ENCODE measurements at regions not wholly inside any gene's neighbourhood (a gene's known extent, or its start where the extent isn't known, plus 50 kb on each side); places are given as distances from the start of the nearest gene placed in this dataset.

DNA sequence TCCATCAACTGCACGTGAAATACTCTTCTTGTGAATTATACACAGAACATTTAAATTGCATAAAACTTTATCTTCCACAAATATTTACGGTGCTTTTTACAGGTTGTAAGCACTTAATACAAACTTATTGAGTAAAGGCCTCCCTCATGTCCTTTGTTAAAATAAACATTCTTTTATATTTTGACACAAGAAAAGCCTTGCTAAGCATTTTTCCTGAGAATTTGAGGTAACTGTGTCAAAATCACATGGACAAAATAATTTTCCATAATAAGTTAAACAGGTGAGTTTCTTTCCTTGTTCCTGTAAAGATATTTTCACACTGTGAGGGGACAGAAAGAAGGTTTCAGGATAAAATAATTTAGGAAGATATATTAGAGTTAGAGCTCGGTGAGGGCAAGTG lies 1317.1 kb upstream of the ZEB2 start:
- H3K36me3 ChIP-seq (ENCODE audit: control insufficient read depth in 4 of 4, insufficient read depth in 4 of 4, low read length in 3 of 4): no peaks in the 10 kb centered on the region
- H3K9me3 ChIP-seq (ENCODE audit: control extremely low read depth in 1 of 5, control insufficient read depth in 4 of 5, insufficient read depth in 2 of 5, low read depth in 1 of 5, low read length in 4 of 5): no peaks in the 10 kb centered on the region
- DNase-seq: no peak
- H3K4me3 ChIP-seq (ENCODE audit: control insufficient read depth in 1 of 7, extremely low read depth in 1 of 7, insufficient read depth in 4 of 7, low read depth in 2 of 7, low read length in 6 of 7): no peak overlapping the region
- 100% methylated on average over 1 of the region's 3 CpGs for WGBS (ENCODE audit: insufficient coverage)
- H3K27ac ChIP-seq (ENCODE audit: insufficient read depth in 1 of 2, low read depth in 1 of 2, low read length in 2 of 2, poor library complexity in 1 of 2, severe bottlenecking in 2 of 2): no peak overlapping the region
- ChIA-PET POLR2A (no interaction called here), CTCF (no interaction called here)
- no peaks in the 10 kb centered on the region for H3K4me1 ChIP-seq (ENCODE audit: control extremely low read depth in 1 of 4, control insufficient read depth in 4 of 4, insufficient read depth in 4 of 4, low read length in 3 of 4)
- no peaks in the 10 kb centered on the region for H3K27me3 ChIP-seq (replicated peaks in 2 of 5; ENCODE audit: control insufficient read depth in 4 of 5, insufficient read depth in 5 of 5, low read length in 4 of 5)

DNA sequence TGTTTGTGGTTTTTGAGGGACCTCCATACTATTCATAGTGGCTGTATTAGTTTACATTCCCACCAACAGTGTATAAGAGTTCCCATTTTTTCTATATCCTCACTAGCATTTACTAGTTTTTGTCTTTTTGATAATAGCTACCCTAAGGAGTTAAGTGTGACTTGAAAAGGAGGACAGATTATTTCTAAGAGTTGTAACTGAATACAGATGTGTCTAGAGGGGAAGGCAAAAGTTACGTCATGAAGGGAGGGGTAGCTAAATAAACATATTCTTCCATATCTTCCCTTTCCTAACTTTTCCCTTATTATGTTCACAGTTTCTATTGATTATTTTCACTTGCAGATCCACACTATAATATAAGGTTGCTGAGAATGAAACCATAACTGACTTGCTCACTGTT lies 1315.7 kb upstream of the ZEB2 start:
- POLR2A ChIA-PET: no interaction called here
- DNase-seq: no peak
- Histone ChIP-seq H3K4me3 (ENCODE audit: control insufficient read depth in 1 of 7, extremely low read depth in 1 of 7, insufficient read depth in 4 of 7, low read depth in 2 of 7, low read length in 6 of 7) (no peak overlapping the region), H3K36me3 (ENCODE audit: control insufficient read depth in 4 of 4, insufficient read depth in 4 of 4, low read length in 3 of 4) (no peaks in the 10 kb centered on the region), H3K27ac (ENCODE audit: insufficient read depth in 1 of 2, low read depth in 1 of 2, low read length in 2 of 2, poor library complexity in 1 of 2, severe bottlenecking in 2 of 2) (no peak overlapping the region), H3K27me3 (replicated peaks in 2 of 5; ENCODE audit: control insufficient read depth in 4 of 5, insufficient read depth in 5 of 5, low read length in 4 of 5) (no peaks in the 10 kb centered on the region), H3K9me3 (ENCODE audit: control extremely low read depth in 1 of 5, control insufficient read depth in 4 of 5, insufficient read depth in 2 of 5, low read depth in 1 of 5, low read length in 4 of 5) (no peaks in the 10 kb centered on the region), H3K4me1 (ENCODE audit: control extremely low read depth in 1 of 4, control insufficient read depth in 4 of 4, insufficient read depth in 4 of 4, low read length in 3 of 4) (no peaks in the 10 kb centered on the region)
- WGBS (ENCODE audit: insufficient coverage): no CpG with 5 or more reads among the region's 1 CpG
- CTCF ChIA-PET: no interaction called here

DNA sequence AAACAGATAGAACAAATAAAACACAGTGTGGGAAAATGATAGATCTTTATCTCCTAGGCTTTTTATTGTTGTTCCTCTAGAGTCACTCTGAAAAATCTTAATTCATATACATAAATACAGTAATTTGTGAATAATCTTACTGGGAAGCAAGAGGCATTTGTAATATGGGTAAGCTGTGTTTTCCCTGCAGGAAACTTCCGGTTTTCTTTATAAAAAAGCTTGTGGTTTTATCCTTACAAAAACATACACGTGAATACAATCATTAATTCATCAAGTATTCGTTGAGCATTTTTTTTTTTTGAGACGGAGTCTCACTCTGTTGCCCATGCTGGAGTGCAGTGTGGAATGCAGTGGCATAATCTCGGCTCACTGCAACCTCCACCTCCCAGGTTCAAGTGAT lies 1312.8 kb upstream of the ZEB2 start:
- WGBS (ENCODE audit: insufficient coverage): 94% methylated on average over 2 of the region's 5 CpGs
- ChIA-PET POLR2A (interaction anchor here (0.6 kb wide), 1 partner anchor 864 kb away, joined by 5 read pairs; no protein-coding TSS in a partner anchor), CTCF (interaction anchor here (0.7 kb wide), 1 partner anchor 141 kb away, joined by 4 read pairs; no protein-coding TSS in a partner anchor)
- Histone ChIP-seq H3K27ac (ENCODE audit: insufficient read depth in 1 of 2, low read depth in 1 of 2, low read length in 2 of 2, poor library complexity in 1 of 2, severe bottlenecking in 2 of 2) (no peak overlapping the region), H3K27me3 (replicated peaks in 2 of 5; ENCODE audit: control insufficient read depth in 4 of 5, insufficient read depth in 5 of 5, low read length in 4 of 5) (no peaks in the 10 kb centered on the region), H3K4me1 (ENCODE audit: control extremely low read depth in 1 of 4, control insufficient read depth in 4 of 4, insufficient read depth in 4 of 4, low read length in 3 of 4) (no peaks in the 10 kb centered on the region), H3K4me3 (ENCODE audit: control insufficient read depth in 1 of 7, extremely low read depth in 1 of 7, insufficient read depth in 4 of 7, low read depth in 2 of 7, low read length in 6 of 7) (no peak overlapping the region), H3K9me3 (ENCODE audit: control extremely low read depth in 1 of 5, control insufficient read depth in 4 of 5, insufficient read depth in 2 of 5, low read depth in 1 of 5, low read length in 4 of 5) (no peaks in the 10 kb centered on the region), H3K36me3 (ENCODE audit: control insufficient read depth in 4 of 4, insufficient read depth in 4 of 4, low read length in 3 of 4) (no peaks in the 10 kb centered on the region)
- DNase-seq: no peak

DNA sequence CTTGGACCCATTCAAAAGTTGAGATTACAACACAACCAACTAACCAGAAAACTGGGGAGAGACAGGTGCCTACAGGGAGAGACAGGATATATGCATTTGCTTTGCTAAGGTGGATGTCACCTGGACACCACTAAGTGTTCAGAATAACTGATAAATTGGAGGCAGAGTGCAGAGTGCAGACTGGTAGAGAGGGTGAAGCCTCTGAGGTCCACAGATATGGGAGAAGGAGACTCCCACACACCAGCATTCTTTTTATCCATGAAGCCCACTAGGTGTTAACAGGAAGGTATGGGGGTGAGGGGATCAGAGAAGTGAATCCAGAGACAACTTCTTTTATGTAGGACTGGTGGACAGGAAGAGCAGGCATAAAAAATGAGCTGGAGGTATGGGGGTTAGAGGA lies 1310.0 kb upstream of the ZEB2 start:
- Histone ChIP-seq H3K36me3 (ENCODE audit: control insufficient read depth in 4 of 4, insufficient read depth in 4 of 4, low read length in 3 of 4) (no peaks in the 10 kb centered on the region), H3K4me1 (ENCODE audit: control extremely low read depth in 1 of 4, control insufficient read depth in 4 of 4, insufficient read depth in 4 of 4, low read length in 3 of 4) (no peaks in the 10 kb centered on the region), H3K27me3 (replicated peaks in 2 of 5; ENCODE audit: control insufficient read depth in 4 of 5, insufficient read depth in 5 of 5, low read length in 4 of 5) (no peaks in the 10 kb centered on the region), H3K27ac (ENCODE audit: insufficient read depth in 1 of 2, low read depth in 1 of 2, low read length in 2 of 2, poor library complexity in 1 of 2, severe bottlenecking in 2 of 2) (no peak overlapping the region), H3K9me3 (ENCODE audit: control extremely low read depth in 1 of 5, control insufficient read depth in 4 of 5, insufficient read depth in 2 of 5, low read depth in 1 of 5, low read length in 4 of 5) (no peaks in the 10 kb centered on the region), H3K4me3 (ENCODE audit: control insufficient read depth in 1 of 7, extremely low read depth in 1 of 7, insufficient read depth in 4 of 7, low read depth in 2 of 7, low read length in 6 of 7) (no peak overlapping the region)
- DNase-seq: no peak
- POLR2A ChIA-PET: no interaction called here
- CTCF ChIA-PET: no interaction called here

DNA sequence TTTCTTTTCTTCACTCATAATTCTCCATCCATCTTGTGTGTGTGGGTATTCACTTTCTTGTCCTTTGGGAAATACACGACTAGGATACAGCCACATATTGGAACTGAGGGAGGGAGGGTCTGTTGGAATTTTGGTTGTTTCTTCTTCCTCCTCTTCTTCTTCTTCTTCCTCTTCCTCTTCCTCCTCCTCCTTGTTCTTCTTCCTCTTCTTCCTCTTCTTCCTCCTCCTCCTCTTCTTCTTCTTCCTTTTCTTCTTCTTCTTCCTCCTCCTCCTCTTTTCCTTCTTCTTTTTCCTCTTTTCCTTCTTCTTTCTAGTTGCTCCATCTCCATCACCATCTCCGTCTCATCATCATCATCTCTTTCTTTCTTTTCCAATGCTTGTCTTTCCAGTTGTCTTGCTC lies 1307.3 kb upstream of the ZEB2 start:
- H3K27ac ChIP-seq (ENCODE audit: insufficient read depth in 1 of 2, low read depth in 1 of 2, low read length in 2 of 2, poor library complexity in 1 of 2, severe bottlenecking in 2 of 2): no peak overlapping the region
- no peaks in the 10 kb centered on the region for H3K9me3 ChIP-seq (ENCODE audit: control extremely low read depth in 1 of 5, control insufficient read depth in 4 of 5, insufficient read depth in 2 of 5, low read depth in 1 of 5, low read length in 4 of 5)
- ChIA-PET POLR2A (no interaction called here), CTCF (no interaction called here)
- no peak overlapping the region for H3K4me3 ChIP-seq (ENCODE audit: control insufficient read depth in 1 of 7, extremely low read depth in 1 of 7, insufficient read depth in 4 of 7, low read depth in 2 of 7, low read length in 6 of 7)
- no peak for DNase-seq
- H3K4me1 ChIP-seq (ENCODE audit: control extremely low read depth in 1 of 4, control insufficient read depth in 4 of 4, insufficient read depth in 4 of 4, low read length in 3 of 4): no peaks in the 10 kb centered on the region
- H3K36me3 ChIP-seq (ENCODE audit: control insufficient read depth in 4 of 4, insufficient read depth in 4 of 4, low read length in 3 of 4): no peaks in the 10 kb centered on the region
- no peaks in the 10 kb centered on the region for H3K27me3 ChIP-seq (replicated peaks in 2 of 5; ENCODE audit: control insufficient read depth in 4 of 5, insufficient read depth in 5 of 5, low read length in 4 of 5)
- WGBS (ENCODE audit: insufficient coverage): 94% methylated on average over 1 of the region's 2 CpGs

DNA sequence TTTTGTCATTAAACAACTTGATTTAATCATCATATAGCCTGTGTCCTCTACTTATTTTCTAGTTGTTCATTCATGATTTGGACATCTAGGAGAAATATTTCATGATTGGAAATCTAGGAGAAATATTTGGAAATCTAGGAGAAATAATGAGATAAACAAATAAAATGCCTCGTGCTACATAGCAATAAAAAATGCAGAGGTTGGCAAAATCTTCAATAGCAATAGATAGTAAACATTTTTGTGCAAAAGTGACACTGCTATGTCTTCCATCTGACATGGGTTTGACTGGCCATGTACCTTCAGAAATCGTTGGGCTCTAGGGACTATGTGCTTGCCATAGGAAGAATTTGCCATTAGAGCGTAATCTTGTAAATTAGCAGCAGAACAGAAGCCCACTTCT lies 1304.5 kb upstream of the ZEB2 start:
- H3K27ac ChIP-seq (ENCODE audit: insufficient read depth in 1 of 2, low read depth in 1 of 2, low read length in 2 of 2, poor library complexity in 1 of 2, severe bottlenecking in 2 of 2): no peak overlapping the region
- DNase-seq: no peak
- H3K9me3 ChIP-seq (ENCODE audit: control extremely low read depth in 1 of 5, control insufficient read depth in 4 of 5, insufficient read depth in 2 of 5, low read depth in 1 of 5, low read length in 4 of 5): no peaks in the 10 kb centered on the region
- H3K36me3 ChIP-seq (ENCODE audit: control insufficient read depth in 4 of 4, insufficient read depth in 4 of 4, low read length in 3 of 4): no peaks in the 10 kb centered on the region
- ChIA-PET POLR2A (no interaction called here), CTCF (no interaction called here)
- no peaks in the 10 kb centered on the region for H3K27me3 ChIP-seq (replicated peaks in 2 of 5; ENCODE audit: control insufficient read depth in 4 of 5, insufficient read depth in 5 of 5, low read length in 4 of 5)
- no peak overlapping the region for H3K4me3 ChIP-seq (ENCODE audit: control insufficient read depth in 1 of 7, extremely low read depth in 1 of 7, insufficient read depth in 4 of 7, low read depth in 2 of 7, low read length in 6 of 7)
- no peaks in the 10 kb centered on the region for H3K4me1 ChIP-seq (ENCODE audit: control extremely low read depth in 1 of 4, control insufficient read depth in 4 of 4, insufficient read depth in 4 of 4, low read length in 3 of 4)
- WGBS (ENCODE audit: insufficient coverage): 100% methylated on average over 2 of the region's 3 CpGs

DNA sequence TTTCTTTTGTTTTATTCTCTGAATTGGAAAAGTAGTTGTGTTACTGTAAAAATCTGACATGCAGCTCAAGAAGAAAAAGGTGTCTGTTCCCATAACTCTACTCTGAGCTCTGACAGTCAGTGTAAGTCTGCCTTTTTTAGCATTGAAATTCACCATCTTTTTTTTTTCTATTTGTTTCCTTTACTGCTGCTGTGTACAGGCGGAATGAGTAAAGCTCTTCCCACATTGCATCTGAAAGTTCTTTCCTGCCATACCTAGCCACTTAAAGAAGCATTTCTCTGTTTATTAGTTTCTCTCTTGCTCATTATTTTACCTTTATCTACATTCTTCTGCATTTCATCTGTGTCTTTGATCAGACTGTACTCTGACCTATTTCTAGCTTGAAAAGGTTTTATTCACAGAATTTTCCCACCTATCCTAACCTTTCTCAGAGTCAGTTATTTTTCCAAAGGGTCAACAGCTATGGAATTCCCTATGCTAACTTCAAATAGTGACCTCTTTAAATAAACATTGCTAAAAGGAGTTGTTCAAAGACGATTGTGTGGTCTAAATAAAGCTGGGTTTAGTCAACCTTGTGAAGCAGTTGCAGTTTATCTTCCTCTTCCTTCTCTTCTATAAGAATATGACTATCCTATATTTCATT lies 1303.1 kb upstream of the ZEB2 start:
- Histone ChIP-seq H3K27ac (ENCODE audit: insufficient read depth in 1 of 2, low read depth in 1 of 2, low read length in 2 of 2, poor library complexity in 1 of 2, severe bottlenecking in 2 of 2) (no peak overlapping the region), H3K27me3 (replicated peaks in 2 of 5; ENCODE audit: control insufficient read depth in 4 of 5, insufficient read depth in 5 of 5, low read length in 4 of 5) (no peaks in the 10 kb centered on the region), H3K9me3 (ENCODE audit: control extremely low read depth in 1 of 5, control insufficient read depth in 4 of 5, insufficient read depth in 2 of 5, low read depth in 1 of 5, low read length in 4 of 5) (no peaks in the 10 kb centered on the region), H3K4me3 (ENCODE audit: control insufficient read depth in 1 of 7, extremely low read depth in 1 of 7, insufficient read depth in 4 of 7, low read depth in 2 of 7, low read length in 6 of 7) (no peak overlapping the region), H3K4me1 (ENCODE audit: control extremely low read depth in 1 of 4, control insufficient read depth in 4 of 4, insufficient read depth in 4 of 4, low read length in 3 of 4) (no peaks in the 10 kb centered on the region), H3K36me3 (ENCODE audit: control insufficient read depth in 4 of 4, insufficient read depth in 4 of 4, low read length in 3 of 4) (no peaks in the 10 kb centered on the region)
- ChIA-PET CTCF (interaction anchor here (0.6 kb wide), 1 partner anchor 180 kb away, joined by 4 read pairs; no protein-coding TSS in a partner anchor), POLR2A (interaction anchor here (0.6 kb wide), 1 partner anchor 349 kb away, joined by 6 read pairs; no protein-coding TSS in a partner anchor)
- no peak for DNase-seq
- 100% methylated on average over 1 of the region's 2 CpGs for WGBS (ENCODE audit: insufficient coverage)

All from common myeloid progenitor, CD34-positive (primary cell).